ENCODE measurements at regions not wholly inside any gene's neighbourhood (a gene's known extent, or its start where the extent isn't known, plus 50 kb on each side); places are given as distances from the start of the nearest gene placed in this dataset.
A peak's percentile ranks its signal among the peaks of the same experiment; 100 is the strongest.

DNA sequence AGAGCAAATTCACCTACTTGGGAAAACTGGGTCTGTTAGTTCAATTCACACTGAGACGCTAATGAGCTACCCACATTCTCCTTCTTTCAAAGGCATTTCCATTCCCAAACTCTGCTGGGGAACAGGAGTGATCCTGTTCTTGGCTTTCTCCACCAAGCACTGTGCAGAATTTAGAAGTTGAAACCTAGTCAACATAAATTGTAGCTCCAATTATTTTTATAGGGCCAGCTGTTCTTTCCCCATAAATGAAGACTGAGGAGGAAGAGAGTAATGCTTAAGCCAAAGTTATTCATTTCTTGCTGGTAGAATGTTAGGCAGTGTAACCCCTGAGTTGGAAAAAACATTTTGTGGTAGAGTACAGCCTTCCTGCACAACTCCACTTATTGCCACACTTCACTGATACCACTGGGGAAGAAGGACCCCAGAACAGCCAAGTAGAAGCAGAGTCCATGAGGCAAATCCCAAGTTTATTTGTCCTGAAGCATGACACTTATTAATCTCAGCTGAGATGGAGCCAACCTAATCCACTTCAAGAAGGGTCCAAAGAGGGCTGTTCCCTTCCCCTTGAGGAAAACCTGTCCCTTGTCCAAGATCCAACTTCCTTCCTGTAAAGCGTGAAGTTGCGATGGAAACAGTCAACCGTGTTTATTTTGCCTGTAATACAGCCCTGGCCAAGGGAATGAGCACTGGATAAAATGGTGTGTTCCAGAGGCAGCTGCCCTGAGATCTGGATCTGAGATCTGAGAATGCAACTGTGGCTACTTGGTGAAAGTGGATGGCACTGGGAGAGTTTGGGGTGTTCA is 151.8 kb downstream of the TBX5 start:
- DNase-seq (ENCODE audit: low spot score): no peak

DNA sequence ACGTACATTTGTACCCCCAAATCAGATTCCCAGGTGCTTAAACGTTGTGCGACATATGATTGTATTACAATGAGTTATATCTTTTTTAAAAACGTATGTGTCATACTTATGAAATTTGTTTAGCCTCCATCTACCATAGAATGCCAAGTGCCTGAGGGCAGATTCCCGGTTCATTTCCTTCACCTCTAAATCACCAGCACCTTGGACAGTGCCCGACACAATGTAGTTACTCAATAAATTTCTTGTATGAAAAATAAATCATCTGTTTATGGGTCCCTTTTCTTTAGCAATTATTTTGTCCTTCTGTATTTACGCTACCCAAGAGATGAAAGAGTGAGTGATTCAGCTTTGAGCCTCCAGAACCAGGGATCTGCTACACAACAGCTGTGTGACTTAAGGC is 157.4 kb downstream of the TBX5 start:
- no peak for DNase-seq (ENCODE audit: low spot score)

DNA sequence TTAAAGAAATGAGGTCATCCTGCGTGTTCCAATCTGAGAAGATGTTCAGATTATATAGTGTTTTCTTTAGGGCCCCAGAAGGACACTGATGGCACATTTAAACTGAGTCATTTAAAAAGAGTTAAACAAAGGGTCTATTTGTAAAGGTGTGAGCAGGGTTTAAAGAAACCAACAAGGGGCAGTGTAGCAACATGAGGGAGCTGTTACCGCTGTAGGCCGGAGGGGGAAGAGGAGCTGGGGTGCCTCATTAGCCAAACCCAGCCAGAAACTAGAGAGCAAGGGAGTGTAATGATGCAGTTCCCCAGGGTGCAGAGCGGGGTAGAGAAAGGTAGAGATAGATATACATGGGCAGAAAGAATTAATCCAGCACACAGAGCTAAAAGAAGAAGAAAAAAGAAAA is 160.4 kb downstream of the TBX5 start:
- DNase-seq (ENCODE audit: low spot score): no peak

DNA sequence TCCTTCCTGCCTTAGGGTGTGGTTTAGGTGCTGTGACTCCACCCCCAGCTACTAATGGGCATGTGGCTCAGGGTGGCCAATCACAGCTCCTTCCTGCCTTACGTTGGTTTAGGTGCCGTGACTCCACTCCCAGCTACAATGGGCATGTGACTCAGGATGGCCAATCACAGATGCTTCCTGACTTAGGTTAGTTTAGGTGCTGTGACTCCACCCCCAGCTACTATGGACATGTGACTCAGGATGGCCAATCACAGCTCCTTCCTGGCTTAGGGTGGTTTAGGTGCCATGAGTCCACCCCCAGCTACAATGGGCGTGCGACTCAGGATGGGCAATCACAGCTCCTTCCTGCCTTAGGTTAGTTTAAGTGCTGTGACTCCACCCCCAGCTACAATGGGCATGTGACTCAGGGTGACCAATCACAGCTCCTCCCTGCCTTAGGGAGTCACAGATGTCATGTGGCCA is 163.9 kb downstream of the TBX5 start:
- DNase-seq (ENCODE audit: low spot score): no peak

DNA sequence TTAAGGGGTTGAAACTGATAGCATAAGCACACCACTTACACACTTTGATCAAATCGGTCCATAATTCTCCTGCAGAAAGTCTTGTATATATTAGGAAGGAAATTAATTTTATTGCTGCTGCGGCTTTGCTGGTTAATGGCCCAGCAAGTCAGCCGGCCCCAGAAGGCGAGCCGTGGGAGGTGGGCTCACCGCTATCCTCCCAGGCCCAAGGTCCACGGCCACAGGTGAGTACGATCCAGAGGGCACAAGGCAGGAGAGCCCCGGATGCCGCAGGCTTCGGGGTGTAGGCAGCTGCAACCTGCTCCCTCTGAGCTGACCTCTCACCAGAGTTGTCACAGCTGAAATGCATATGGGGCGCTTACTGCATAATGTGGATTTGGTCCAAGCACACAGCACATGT is 165.7 kb downstream of the TBX5 start:
- DNase-seq (ENCODE audit: low spot score): no peak

DNA sequence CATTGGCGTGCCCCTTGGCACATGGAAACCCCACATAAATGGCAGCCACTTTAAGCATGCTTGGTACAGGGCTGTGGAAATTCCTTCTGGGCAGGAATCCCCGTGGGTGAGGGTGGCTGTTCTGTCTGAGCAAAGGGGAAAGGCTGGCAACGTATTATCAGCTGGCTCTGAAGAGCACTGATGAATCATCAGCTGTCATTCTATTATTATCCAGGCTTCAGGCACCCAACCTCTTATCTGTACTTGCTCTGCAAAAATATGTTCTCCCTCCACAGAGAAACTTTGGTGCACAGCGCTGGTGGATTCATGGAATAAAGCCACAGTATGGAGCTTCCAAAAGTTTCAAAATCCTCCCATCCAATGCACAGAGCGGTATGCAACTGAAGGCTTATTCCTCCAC is 167.1 kb downstream of the TBX5 start:
- no peak for DNase-seq (ENCODE audit: low spot score)

DNA sequence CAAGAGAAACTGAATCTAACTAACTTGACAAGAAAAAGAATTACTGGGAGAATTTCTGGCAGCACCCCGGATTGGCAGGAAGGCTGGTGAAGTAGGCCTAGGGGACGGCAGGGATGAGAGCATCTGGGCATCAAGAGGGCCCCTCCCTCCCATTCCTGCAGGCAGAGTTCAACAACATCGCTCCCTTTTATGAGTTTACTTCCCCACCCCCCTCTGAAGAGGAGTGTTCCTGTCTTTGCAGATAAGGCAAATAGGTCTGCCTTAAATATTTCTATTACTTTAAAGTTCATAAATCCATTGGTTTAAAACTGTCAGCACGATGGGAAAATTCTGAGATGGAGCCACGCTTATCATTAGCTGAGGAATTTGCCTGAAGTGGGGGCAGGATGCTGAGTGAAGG is 168.7 kb downstream of the TBX5 start:
- no peak for DNase-seq (ENCODE audit: low spot score)

DNA sequence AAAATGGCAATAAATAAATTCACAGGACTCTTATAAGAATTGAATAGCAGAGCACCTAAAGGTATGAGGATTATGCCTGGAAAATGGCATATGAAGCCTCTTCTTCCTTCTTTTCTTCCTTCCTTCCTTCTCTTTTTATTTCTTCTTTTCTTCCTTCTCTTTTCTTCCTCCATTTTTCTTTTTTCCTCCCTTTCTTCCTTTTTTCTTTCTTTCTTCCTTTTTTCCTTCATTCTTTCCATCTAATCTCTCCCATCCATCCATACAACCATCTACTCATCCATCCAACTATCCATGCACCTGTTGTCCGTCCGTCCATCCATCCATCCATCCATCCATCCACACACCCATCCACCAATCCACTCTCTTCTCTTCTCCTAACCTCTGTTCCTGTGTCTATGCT is 173.8 kb downstream of the TBX5 start:
- no peak for DNase-seq (ENCODE audit: low spot score)

DNA sequence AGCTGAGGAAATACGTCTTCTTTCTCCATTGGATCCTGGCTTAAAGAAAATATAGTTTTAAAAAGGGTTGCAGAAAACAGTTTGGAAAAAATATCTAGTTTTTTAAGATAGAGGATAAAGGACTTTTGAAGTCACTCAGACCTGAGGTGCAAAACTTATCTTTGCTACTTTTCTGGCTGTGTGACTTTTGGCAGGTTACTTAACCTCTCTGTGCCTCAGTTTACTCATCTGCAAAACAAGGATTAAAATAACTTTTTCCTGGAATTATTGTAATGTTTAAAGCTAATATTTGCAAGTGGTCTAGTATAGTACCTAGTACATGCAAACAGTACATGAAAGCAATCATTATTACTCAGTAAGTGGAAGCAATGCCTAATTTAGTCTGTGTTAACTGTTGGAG is 176.8 kb downstream of the TBX5 start:
- DNase-seq (ENCODE audit: low spot score): no peak

DNA sequence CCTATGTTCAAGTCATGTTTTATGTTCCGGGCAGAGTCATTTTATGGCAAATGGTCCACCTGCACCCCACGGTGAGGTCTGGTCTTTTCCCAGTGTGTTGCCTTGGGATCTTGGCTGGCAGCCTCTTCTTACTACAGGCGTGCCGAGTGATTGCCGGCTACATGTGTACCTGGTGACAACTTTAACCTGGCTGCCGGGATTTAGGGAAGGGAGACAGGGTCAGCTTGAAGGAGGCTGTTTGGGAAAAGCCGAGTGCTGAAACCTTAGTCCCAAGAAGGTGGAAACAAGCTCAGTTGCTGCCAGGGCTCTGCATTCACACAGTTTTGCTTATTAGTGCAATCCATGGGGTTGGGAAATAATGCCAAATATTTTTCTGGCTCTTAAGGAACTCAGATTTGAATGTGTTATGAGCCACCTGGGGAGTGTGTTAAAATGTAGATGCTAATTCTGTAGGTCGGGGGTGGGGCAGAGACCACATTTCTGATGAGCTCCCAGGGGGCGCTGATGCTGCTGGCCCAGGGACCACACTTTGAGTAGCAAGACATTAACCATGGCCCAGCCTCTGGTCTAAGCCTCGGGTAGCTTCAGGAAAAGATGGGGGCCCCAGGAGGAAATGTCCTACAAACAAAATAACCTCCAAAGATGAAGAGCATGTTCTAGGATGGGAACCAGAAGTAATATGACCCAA is 179.6 kb downstream of the TBX5 start:
- DNase-seq (ENCODE audit: low spot score): no peak

DNA sequence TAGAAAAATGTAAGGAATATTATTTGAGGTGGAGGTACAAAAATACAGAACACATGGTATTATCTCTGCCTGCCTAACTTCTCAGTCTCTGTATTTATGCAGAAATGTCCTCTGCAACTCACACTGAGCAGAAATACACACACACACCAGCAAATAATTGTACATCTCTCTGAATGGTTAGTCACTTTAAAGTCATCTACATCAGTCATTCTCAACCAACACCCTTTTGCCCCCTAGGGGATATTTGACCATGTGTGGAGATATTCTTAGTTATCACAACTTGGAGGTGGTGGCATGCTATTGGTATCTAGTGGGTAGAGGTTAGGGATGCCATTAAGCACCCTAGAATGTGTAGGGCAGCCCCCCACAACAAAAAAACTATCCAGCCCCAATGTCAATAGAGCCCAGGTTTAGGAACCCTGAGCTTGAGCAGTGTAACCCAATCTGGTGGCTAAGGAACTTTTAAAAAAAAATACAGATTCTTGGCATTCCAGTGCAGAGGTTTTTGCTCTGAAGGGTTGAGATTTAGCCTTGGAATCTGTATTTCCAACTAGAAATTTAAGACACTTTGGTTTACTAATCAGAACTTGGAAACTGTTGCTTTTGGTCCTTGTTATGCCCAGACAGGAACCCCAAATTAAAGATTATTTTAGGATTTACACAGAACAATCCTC is 183.8 kb downstream of the TBX5 start:
- no peak for DNase-seq (ENCODE audit: low spot score)

DNA sequence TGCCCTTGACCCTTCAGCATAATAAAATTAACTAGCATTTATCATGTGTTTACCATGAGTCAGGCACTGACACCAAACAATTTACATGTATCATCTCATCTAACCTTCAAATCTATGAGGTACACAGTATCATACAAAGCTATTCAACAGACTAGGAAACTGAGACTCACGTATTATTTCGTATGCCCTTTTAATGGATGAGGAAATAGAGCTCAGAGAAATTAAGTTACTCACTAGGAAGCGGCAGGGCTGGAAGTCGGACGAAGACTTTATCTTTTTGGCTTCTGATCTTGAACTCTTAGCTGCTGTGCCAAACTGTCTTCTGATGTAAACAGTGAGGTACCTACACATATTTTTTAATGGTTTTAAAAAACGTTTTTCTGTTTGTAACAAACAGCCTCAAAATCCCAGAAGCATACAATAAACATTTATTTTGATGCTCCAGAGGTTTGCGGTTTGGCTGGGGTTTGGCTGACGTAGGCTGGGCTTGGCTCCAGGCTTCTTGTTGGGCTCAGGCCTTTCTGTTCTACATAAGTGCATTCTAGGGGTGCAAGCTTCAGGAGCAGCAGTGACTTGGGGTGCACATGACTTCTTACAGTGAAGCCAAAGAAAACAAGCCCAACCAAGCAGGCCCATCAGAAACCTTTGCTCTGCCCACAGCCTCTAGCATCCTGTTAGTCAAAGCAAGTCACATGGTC is 184.7 kb downstream of the TBX5 start:
- peak; percentile 22 for DNase-seq (ENCODE audit: low spot score)

DNA sequence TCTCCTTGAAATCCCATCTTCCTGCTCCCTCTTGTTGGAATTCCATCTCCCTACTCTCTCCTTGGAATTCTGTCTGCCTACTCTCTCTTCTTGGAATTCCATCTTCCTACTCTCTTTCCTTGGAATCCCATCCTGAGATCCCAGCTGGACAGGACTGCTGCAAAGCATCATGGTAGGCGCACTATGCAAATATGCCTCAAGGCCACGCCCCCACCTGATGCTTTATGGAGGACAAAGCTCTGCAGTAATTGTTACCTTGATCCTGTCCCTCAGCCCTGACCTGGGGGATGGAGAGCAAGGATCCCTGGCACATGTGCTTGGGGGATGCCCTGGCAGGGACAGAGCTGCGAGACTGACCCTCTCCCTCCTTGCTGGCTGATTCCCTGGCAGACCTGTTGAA is 185.6 kb downstream of the TBX5 start:
- no peak for DNase-seq (ENCODE audit: low spot score)

DNA sequence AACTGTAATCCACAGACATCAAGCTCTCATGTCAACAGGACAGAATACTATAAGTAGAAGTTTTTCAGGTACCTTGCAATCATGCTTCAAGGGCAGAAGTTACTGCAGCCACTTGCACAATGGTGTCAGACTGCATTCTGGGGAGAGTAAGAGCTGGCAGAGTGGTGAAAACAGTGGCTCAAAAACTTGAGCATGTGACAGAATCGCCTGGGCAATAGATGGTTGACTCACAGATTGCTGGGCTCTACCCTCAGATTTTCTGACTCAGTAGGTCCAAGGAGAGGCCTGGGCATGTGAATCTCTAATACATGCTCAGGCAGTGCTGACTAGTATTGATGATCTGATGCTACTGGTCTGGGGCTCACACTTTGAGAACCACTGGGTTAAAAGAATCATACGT is 187.8 kb downstream of the TBX5 start:
- no peak for DNase-seq (ENCODE audit: low spot score)

DNA sequence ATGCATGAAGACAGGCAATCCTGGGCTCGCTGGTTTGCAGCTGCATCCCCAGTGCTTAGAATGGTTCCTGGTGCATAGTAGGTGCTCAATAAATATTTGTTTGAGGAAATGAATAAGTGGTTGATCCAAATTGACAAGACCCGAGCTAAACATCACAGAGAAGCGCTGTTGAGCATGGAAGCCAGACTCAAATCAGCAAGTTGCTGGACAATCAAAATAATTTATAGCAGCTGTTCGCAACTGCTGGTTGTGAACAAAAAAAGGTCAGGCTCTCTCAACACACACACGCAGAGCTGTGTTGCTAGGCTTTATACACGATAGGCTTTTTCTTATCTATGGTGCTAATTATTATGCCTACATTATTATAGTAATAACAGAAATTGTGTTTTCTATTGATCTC is 190.2 kb downstream of the TBX5 start:
- no peak for DNase-seq (ENCODE audit: low spot score)

DNA sequence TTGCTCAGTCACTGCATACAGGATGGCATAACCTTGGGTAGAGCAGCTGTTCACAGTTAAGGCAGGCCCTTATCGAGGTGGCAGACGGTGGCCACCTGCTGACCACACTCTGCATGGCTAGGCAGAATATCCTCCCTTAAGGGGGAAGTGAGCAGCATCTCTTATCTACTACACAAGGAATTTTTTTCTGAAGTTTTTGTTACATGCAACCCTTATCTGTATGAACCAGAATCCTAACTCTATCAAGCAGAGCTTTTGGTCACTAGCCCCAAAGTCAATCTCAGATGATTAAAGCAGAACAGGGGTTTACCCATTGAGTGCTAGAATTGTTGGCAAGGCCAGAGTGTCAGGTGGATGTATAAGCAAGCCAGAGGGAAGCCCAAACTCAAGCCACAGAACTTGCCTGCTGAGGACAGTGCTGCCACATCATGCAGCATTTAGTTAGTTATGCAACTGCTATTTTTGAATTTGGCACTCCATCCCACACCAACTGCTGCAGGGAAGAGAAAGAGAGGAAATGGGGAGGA is 192.8 kb downstream of the TBX5 start:
- no peak for DNase-seq (ENCODE audit: low spot score)

DNA sequence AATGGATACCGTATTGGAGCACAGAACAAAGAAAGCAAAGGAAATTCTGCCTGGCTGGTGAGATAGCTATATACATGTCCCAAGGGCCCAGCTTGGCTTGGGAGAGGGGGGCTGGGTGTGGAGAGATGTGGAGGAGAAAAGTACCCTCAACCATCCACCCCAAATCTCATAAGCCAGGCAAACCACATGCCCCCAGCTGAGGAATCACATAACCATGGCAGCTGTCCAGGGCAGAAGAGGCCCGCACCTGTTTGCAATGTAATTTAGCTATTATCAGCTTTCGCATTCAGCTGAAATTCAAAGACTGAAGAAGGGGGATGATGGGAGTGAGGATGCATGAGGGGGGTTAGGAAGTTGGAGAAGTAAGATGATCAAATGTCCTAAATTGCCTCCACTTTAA is 196.1 kb downstream of the TBX5 start:
- DNase-seq (ENCODE audit: low spot score): no peak

DNA sequence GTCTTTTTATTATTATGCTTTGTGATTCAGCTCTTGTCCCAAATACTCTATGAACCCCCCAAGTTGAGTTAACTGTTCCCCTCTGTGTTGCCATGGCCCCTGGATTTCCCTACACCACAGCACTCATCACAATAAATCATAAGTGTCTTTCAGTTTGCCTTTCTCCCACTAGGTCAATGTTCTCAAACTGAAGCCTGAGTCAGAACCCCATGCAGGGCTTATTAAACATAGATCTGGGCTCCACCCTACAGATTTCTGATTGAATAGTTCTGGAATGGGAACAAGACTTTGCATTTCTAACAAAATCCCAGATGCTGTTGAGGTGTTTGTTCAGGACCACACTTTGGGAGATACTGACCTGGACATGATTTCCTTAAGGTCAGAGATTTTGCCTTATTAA is 199.4 kb downstream of the TBX5 start:
- DNase-seq (ENCODE audit: low spot score): no peak

DNA sequence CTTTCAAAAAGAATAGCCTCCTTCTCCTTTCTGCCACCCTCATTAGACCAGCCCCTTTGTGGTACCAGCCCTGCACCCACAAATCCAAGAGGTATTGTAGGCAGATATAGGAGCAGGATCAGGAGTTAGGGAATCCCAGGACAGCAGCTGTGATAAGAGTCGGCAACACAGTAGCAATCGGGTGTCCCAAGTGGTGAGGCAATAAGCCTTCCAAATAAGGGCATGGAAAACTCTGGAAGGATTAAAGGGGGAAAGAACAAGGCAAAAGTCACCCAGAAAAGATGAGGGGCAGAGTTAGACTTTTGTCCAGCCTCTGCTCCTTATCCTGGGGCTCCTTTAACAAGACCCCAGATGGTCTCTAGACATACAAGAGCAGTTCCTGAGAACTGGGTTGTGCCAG is 204.2 kb downstream of the TBX5 start:
- DNase-seq (ENCODE audit: low spot score): no peak

DNA sequence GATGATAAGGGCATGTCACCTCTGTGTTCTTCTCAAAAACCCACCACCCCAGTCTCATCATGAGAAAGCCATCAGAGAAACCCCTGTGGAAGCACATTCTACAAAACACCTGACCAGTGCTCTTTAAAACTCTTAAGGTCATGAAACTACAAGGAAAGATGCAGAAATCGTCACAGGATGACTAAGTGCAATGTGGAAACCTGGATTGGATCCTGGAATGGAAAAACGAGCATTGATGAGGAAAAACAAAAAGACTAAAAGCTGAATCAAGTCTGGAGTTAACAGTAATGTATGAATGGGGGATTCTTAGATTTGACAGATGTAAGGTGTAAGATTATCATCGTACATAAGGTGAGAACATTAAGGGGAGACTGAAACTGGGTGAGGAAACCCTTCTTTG is 211.0 kb downstream of the TBX5 start:
- DNase-seq (ENCODE audit: low spot score): no peak

DNA sequence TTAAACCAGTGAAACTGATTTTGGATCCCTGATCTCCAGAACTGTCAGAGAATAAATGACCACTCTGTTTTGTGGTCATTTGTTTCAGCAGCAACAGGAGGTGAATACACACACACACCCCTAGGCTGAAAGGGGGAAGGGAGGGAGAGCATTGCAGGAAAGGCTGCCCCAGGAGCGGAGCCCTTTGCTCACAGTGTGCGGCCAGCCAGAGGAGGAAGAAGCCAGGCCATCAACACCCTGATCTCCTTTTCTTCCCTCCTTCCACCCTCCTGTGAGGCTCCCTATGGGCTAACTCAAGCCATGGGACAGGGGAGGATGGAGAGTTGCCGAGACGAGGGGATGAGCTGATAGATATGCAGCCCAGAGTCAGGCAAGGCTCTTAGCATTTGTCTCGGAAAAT is 211.9 kb downstream of the TBX5 start:
- DNase-seq (ENCODE audit: low spot score): no peak

DNA sequence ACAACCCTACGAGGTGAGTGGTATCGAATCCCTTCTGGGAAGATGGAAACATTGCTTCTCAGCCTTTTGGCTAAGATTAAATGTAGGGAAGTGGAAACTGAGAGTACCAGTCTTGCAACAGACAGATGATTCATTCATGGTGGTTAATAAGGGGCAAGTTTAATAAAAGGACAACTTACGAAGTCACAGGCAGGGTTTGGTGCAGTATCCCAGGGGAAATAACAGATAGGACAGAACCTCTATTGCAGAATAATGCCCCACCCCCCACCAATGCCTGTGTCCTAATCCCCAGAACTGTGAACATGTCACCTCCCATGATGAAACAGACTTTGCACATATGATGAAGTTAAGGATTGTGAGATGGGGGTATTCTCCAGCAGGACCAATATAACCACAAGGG is 212.5 kb downstream of the TBX5 start:
- no peak for DNase-seq (ENCODE audit: low spot score)
